ENCODE measurements at regions not wholly inside any gene's neighbourhood (a gene's known extent, or its start where the extent isn't known, plus 50 kb on each side); places are given as distances from the start of the nearest gene placed in this dataset.

GRCh38 chr19:31148671-31149070, 200.6 kb downstream of the TSHZ3 start:
- H3K9me3 ChIP-seq (ENCODE audit: control insufficient read depth, low read length, poor library complexity, severe bottlenecking) = no peaks in the 10 kb centered on the region
- no peak overlapping the region for H3K27ac Mint-ChIP-seq
- no peak for DNase-seq
- no peak for ATAC-seq
- H3K4me1 Mint-ChIP-seq = peaks cover 2% of the 10 kb centered on the region
- no peaks in the 10 kb centered on the region for H3K27me3 Mint-ChIP-seq
- H3K36me3 Mint-ChIP-seq (ENCODE audit: low read depth) = no peaks in the 10 kb centered on the region
- no peak overlapping the region for H3K4me3 Mint-ChIP-seq

- Mint-ChIP-seq H3K36me3 (ENCODE audit: low read depth) (no peaks in the 10 kb centered on the region), H3K4me1 (peaks cover 2% of the 10 kb centered on the region), H3K27me3 (peaks cover 3% of the 10 kb centered on the region), H3K27ac (no peak overlapping the region), H3K4me3 (no peak overlapping the region)
- ATAC-seq (no peak), DNase-seq (no peak)
- no peaks in the 10 kb centered on the region for H3K9me3 ChIP-seq (ENCODE audit: control insufficient read depth, low read length, poor library complexity, severe bottlenecking)
Measured at GRCh38 chr19:31147234-31147633, 202.0 kb downstream of the TSHZ3 start.

- no peaks in the 10 kb centered on the region for H3K9me3 ChIP-seq (ENCODE audit: control insufficient read depth, low read length, poor library complexity, severe bottlenecking)
- no peak for ATAC-seq
- Mint-ChIP-seq H3K36me3 (ENCODE audit: low read depth) (no peaks in the 10 kb centered on the region), H3K4me1 (peaks cover 2% of the 10 kb centered on the region), H3K27ac (no peak overlapping the region), H3K4me3 (no peak overlapping the region), H3K27me3 (peaks cover 8% of the 10 kb centered on the region)
- DNase-seq = no peak
Measured at GRCh38 chr19:31146546-31147183, 202.6 kb downstream of the TSHZ3 start.

- no peak for DNase-seq
- Mint-ChIP-seq H3K4me3 (no peak overlapping the region), H3K4me1 (peaks cover 2% of the 10 kb centered on the region), H3K36me3 (ENCODE audit: low read depth) (no peaks in the 10 kb centered on the region), H3K27ac (no peak overlapping the region), H3K27me3 (peaks cover 13% of the 10 kb centered on the region)
- H3K9me3 ChIP-seq (ENCODE audit: control insufficient read depth, low read length, poor library complexity, severe bottlenecking) = no peaks in the 10 kb centered on the region
- ATAC-seq = no peak
Measured at GRCh38 chr19:31146015-31146414, 203.2 kb downstream of the TSHZ3 start.

- no peaks in the 10 kb centered on the region for H3K9me3 ChIP-seq (ENCODE audit: control insufficient read depth, low read length, poor library complexity, severe bottlenecking)
- no peak for ATAC-seq
- no peaks in the 10 kb centered on the region for H3K36me3 Mint-ChIP-seq (ENCODE audit: low read depth)
- no peak overlapping the region for H3K27ac Mint-ChIP-seq
- no peaks in the 10 kb centered on the region for H3K4me1 Mint-ChIP-seq
- DNase-seq = no peak
- H3K4me3 Mint-ChIP-seq = no peak overlapping the region
- H3K27me3 Mint-ChIP-seq = peaks cover 13% of the 10 kb centered on the region
Measured at GRCh38 chr19:31145007-31145406, 204.2 kb downstream of the TSHZ3 start.

- no peaks in the 10 kb centered on the region for H3K4me1 Mint-ChIP-seq
- no peak overlapping the region for H3K4me3 Mint-ChIP-seq
- no peak for DNase-seq
- no peaks in the 10 kb centered on the region for H3K9me3 ChIP-seq (ENCODE audit: control insufficient read depth, low read length, poor library complexity, severe bottlenecking)
- no peak for ATAC-seq
- H3K36me3 Mint-ChIP-seq (ENCODE audit: low read depth) = no peaks in the 10 kb centered on the region
- H3K27ac Mint-ChIP-seq = no peak overlapping the region
- H3K27me3 Mint-ChIP-seq = peaks cover 13% of the 10 kb centered on the region
Measured at GRCh38 chr19:31144075-31144870, 205.0 kb downstream of the TSHZ3 start.

- H3K4me1 Mint-ChIP-seq = no peaks in the 10 kb centered on the region
- H3K4me3 Mint-ChIP-seq = no peak overlapping the region
- H3K27me3 Mint-ChIP-seq = peaks cover 17% of the 10 kb centered on the region
- no peak for DNase-seq
- H3K9me3 ChIP-seq (ENCODE audit: control insufficient read depth, low read length, poor library complexity, severe bottlenecking) = no peaks in the 10 kb centered on the region
- ATAC-seq = no peak
- no peak overlapping the region for H3K27ac Mint-ChIP-seq
- no peaks in the 10 kb centered on the region for H3K36me3 Mint-ChIP-seq (ENCODE audit: low read depth)
Measured at GRCh38 chr19:31141301-31141700, 207.9 kb downstream of the TSHZ3 start.

GRCh38 chr19:31140717-31141116, 208.5 kb downstream of the TSHZ3 start:
- peaks cover 17% of the 10 kb centered on the region for H3K27me3 Mint-ChIP-seq
- H3K4me3 Mint-ChIP-seq = no peak overlapping the region

GRCh38 chr19:31139871-31140505, 209.2 kb downstream of the TSHZ3 start:
- Mint-ChIP-seq H3K27me3 (peaks cover 17% of the 10 kb centered on the region), H3K4me3 (no peak overlapping the region), H3K27ac (no peak overlapping the region), H3K4me1 (no peaks in the 10 kb centered on the region), H3K36me3 (ENCODE audit: low read depth) (no peaks in the 10 kb centered on the region)
- H3K9me3 ChIP-seq (ENCODE audit: control insufficient read depth, low read length, poor library complexity, severe bottlenecking) = no peaks in the 10 kb centered on the region
- DNase-seq (no peak), ATAC-seq (no peak)

More at GRCh38 chr19:31140717-31141116, 208.5 kb downstream of the TSHZ3 start:
- DNase-seq (no peak), ATAC-seq (no peak)
- no peak overlapping the region for H3K27ac Mint-ChIP-seq
- no peaks in the 10 kb centered on the region for H3K36me3 Mint-ChIP-seq (ENCODE audit: low read depth)
- H3K9me3 ChIP-seq (ENCODE audit: control insufficient read depth, low read length, poor library complexity, severe bottlenecking) = no peaks in the 10 kb centered on the region
- H3K4me1 Mint-ChIP-seq = no peaks in the 10 kb centered on the region

- Mint-ChIP-seq H3K4me3 (no peak overlapping the region), H3K27me3 (peaks cover 26% of the 10 kb centered on the region), H3K27ac (no peak overlapping the region), H3K36me3 (ENCODE audit: low read depth) (no peaks in the 10 kb centered on the region), H3K4me1 (no peaks in the 10 kb centered on the region)
- DNase-seq (no peak), ATAC-seq (no peak)
- no peaks in the 10 kb centered on the region for H3K9me3 ChIP-seq (ENCODE audit: control insufficient read depth, low read length, poor library complexity, severe bottlenecking)
Measured at GRCh38 chr19:31138077-31138476, 211.2 kb downstream of the TSHZ3 start.

- DNase-seq (no peak), ATAC-seq (no peak)
Measured at GRCh38 chr19:31135841-31136240, 213.4 kb downstream of the TSHZ3 start.

GRCh38 chr19:31132753-31133110, 216.5 kb downstream of the TSHZ3 start:
- no peaks in the 10 kb centered on the region for H3K4me1 Mint-ChIP-seq
- peaks cover 9% of the 10 kb centered on the region for H3K27me3 Mint-ChIP-seq
- no peak overlapping the region for H3K27ac Mint-ChIP-seq
- no peak overlapping the region for H3K4me3 Mint-ChIP-seq
- no peak for ATAC-seq
- no peaks in the 10 kb centered on the region for H3K36me3 Mint-ChIP-seq (ENCODE audit: low read depth)
- no peaks in the 10 kb centered on the region for H3K9me3 ChIP-seq (ENCODE audit: control insufficient read depth, low read length, poor library complexity, severe bottlenecking)
- DNase-seq = no peak

More at GRCh38 chr19:31135841-31136240, 213.4 kb downstream of the TSHZ3 start:
- H3K4me3 Mint-ChIP-seq = no peak overlapping the region
- no peaks in the 10 kb centered on the region for H3K4me1 Mint-ChIP-seq
- no peaks in the 10 kb centered on the region for H3K36me3 Mint-ChIP-seq (ENCODE audit: low read depth)
- H3K9me3 ChIP-seq (ENCODE audit: control insufficient read depth, low read length, poor library complexity, severe bottlenecking) = no peaks in the 10 kb centered on the region
- H3K27ac Mint-ChIP-seq = no peak overlapping the region
- H3K27me3 Mint-ChIP-seq = peaks cover 13% of the 10 kb centered on the region

GRCh38 chr19:31128291-31128690, 220.9 kb downstream of the TSHZ3 start:
- no peak overlapping the region for H3K4me3 Mint-ChIP-seq
- no peak overlapping the region for H3K27ac Mint-ChIP-seq
- peaks cover 4% of the 10 kb centered on the region for H3K4me1 Mint-ChIP-seq
- no peaks in the 10 kb centered on the region for H3K36me3 Mint-ChIP-seq (ENCODE audit: low read depth)
- H3K27me3 Mint-ChIP-seq = peaks cover 21% of the 10 kb centered on the region
- ATAC-seq (no peak), DNase-seq (no peak)
- H3K9me3 ChIP-seq (ENCODE audit: control insufficient read depth, low read length, poor library complexity, severe bottlenecking) = no peaks in the 10 kb centered on the region

All from T-helper 17 cell (primary cell).